K562 (cell line): ENCODE measurements at regions not wholly inside any gene's neighbourhood (a gene's known extent, or its start where the extent isn't known, plus 50 kb on each side); places are given as distances from the start of the nearest gene placed in this dataset.

Experiments
- CSDE1 ChIP-seq, 2 experiments: fragments of 450-650 bp; IDR thresholded peaks; 2 replicates each; pipeline ENCODE4 v1.6.1; 2016; ENCODE audit warnings: mild to moderate bottlenecking in 1 of 2
- CTCF ChIP-seq, 3 experiments: IDR thresholded peaks in 2 of 3; conservative IDR thresholded peaks in 1 of 3; 2 replicates each; pipeline ENCODE4 v1.5.1; 2011 to 2012; ENCODE audit warnings: low read length in 3 of 3, mild to moderate bottlenecking in 3 of 3, control low read depth in 2 of 3, improper control_type of control experiment in 1 of 3, inconsistent platforms in 1 of 3, low read depth in 1 of 3, mixed read lengths in 1 of 3, moderate library complexity in 1 of 3; ENCODE audit not compliant: insufficient read depth in 2 of 3
- KLF16 ChIP-seq: IDR thresholded peaks from 2 replicates; pipeline ENCODE4 v1.6.1; 2016; ENCODE audit warnings: antibody characterized with exemption
- LCOR ChIP-seq: sonication (generic); formaldehyde crosslinking; IDR thresholded peaks from 2 replicates; pipeline ENCODE4 v1.8.0; 2022; ENCODE audit warnings: mild to moderate bottlenecking, missing genetic modification reagents
- MLLT1 ChIP-seq, 2 experiments: fragments of 450-650 bp; IDR thresholded peaks; 2 replicates each; pipeline ENCODE4 v1.6.1; 2016
- MNT ChIP-seq, 2 experiments: fragments of 450-650 bp; conservative IDR thresholded peaks; 2 replicates each; pipeline ENCODE4 v1.6.1; 2017; ENCODE audit warnings: mild to moderate bottlenecking in 2 of 2, moderate library complexity in 2 of 2
- MTA2 ChIP-seq: fragments of 450-650 bp; IDR thresholded peaks from 2 replicates; pipeline ENCODE4 v1.6.1; 2016; ENCODE audit warnings: low read depth
- MYNN ChIP-seq, 2 experiments: sonication (generic); formaldehyde crosslinking in 1 of 2; IDR thresholded peaks; 2 replicates each; pipeline versions ENCODE4 v1.5.0 to v1.6.1; 2016 to 2020; ENCODE audit warnings: antibody characterized with exemption in 1 of 2, missing genetic modification reagents in 1 of 2
- NONO ChIP-seq, 2 experiments: fragments of 200-400 bp in 1 of 2; fragments of 450-650 bp in 1 of 2; formaldehyde crosslinking in 1 of 2; IDR thresholded peaks; 2 replicates each; pipeline ENCODE4 v1.6.1; 2017; ENCODE audit warnings: low read depth in 2 of 2, mild to moderate bottlenecking in 2 of 2, moderate library complexity in 2 of 2, low read length in 1 of 2
- PML ChIP-seq: IDR thresholded peaks from 2 replicates; pipeline ENCODE4 v1.6.1; 2012; ENCODE audit warnings: low read length, inconsistent platforms
- POLR2AphosphoS5 ChIP-seq: IDR thresholded peaks from 2 replicates; pipeline ENCODE4 v1.6.1; 2011; ENCODE audit warnings: mild to moderate bottlenecking, low read depth, low read length, moderate library complexity; ENCODE audit not compliant: control insufficient read depth, insufficient read depth
- POLR2H ChIP-seq: IDR thresholded peaks from 2 replicates; pipeline ENCODE4 v1.6.1; 2016; ENCODE audit warnings: missing genetic modification characterization, low read depth, mild to moderate bottlenecking, control low read depth, missing compliant biosample characterization, moderate library complexity
- RFX7 ChIP-seq: fragments of 250-450 bp; sonication (Bioruptor Pico); IDR thresholded peaks from 2 replicates; pipeline ENCODE4 v1.5.1; 2021; ENCODE audit warnings: mild to moderate bottlenecking
- SMC3 ChIP-seq: conservative IDR thresholded peaks from 2 replicates; pipeline ENCODE4 v1.6.1; 2011; ENCODE audit warnings: low read depth, low read length, improper control_type of control experiment; ENCODE audit not compliant: insufficient read depth
- TCFL5 ChIP-seq: fragments of 250-450 bp; sonication (Bioruptor Pico); conservative IDR thresholded peaks from 2 replicates; pipeline ENCODE4 v1.6.1; 2021; ENCODE audit warnings: mild to moderate bottlenecking, moderate library complexity, matching md5 sums
- TRIM28 ChIP-seq: fragments of 450-650 bp; IDR thresholded peaks from 2 replicates; pipeline ENCODE4 v1.6.1; 2017
- ZBTB8A ChIP-seq: fragments of 450-650 bp; IDR thresholded peaks from 2 replicates; pipeline ENCODE4 v1.6.1; 2018; ENCODE audit warnings: mild to moderate bottlenecking, moderate library complexity; ENCODE audit not compliant: partially characterized antibody
- ZKSCAN8 ChIP-seq: fragments of 200-800 bp; sonication (Bioruptor generic); IDR thresholded peaks from 2 replicates; pipeline ENCODE4 v1.6.1; 2016; ENCODE audit warnings: missing genetic modification characterization, missing compliant biosample characterization
- ZNF12 ChIP-seq: sonication (generic); formaldehyde crosslinking; IDR thresholded peaks from 2 replicates; pipeline ENCODE4 v1.4.0; 2020; ENCODE audit warnings: mild to moderate bottlenecking, missing genetic modification reagents
- ZNF232 ChIP-seq: sonication (generic); formaldehyde crosslinking; IDR thresholded peaks from 2 replicates; pipeline ENCODE4 v1.8.0; 2022; ENCODE audit warnings: mild to moderate bottlenecking, missing genetic modification reagents
- ZNF274 ChIP-seq: IDR thresholded peaks from 2 replicates; pipeline ENCODE4 v1.6.1; 2011; ENCODE audit warnings: low read depth, mild to moderate bottlenecking, low read length, moderate library complexity, borderline replicate concordance
- ZNF395 ChIP-seq: fragments of 200-800 bp; sonication (Bioruptor generic); IDR thresholded peaks from 2 replicates; pipeline ENCODE4 v1.6.1; 2017; ENCODE audit warnings: missing genetic modification characterization, missing compliant biosample characterization
- ZNF668 ChIP-seq: fragments of 250-450 bp; sonication (Bioruptor Pico); IDR thresholded peaks from 2 replicates; pipeline ENCODE4 v1.8.0; 2022; ENCODE audit warnings: mild to moderate bottlenecking, inconsistent platforms

- peak in 1 of 2 experiments; percentile 74; a peak in 3 of 4 replicates for TF ChIP-seq MLLT1 (IDR thresholded peaks at IDR 0.05)
- TF ChIP-seq CTCF (IDR thresholded peaks at IDR 0.05 in 2 of 3, conservative IDR thresholded peaks at IDR 0.05 in 1 of 3; ENCODE audit: insufficient read depth in 2 of 3, low read depth in 1 of 3, low read length in 3 of 3) = no peak
- no peak for TF ChIP-seq RFX7
- peak; percentile 36; the same call in 1 of the 2 replicates for TF ChIP-seq ZKSCAN8 (CRISPR knock-in tag)
- no peak for TF ChIP-seq ZNF668 (CRISPR knock-in tag)
- peak; percentile 91 for TF ChIP-seq MYNN (IDR thresholded peaks at IDR 0.05)
- no peak for TF ChIP-seq MYNN (CRISPR knock-in tag; IDR thresholded peaks at IDR 0.05)
- peak; percentile 81 for TF ChIP-seq ZBTB8A
- TF ChIP-seq TCFL5 (CRISPR knock-in tag) = no peak
- peak; percentile 17; the same call in 1 of the 2 replicates for TF ChIP-seq MTA2
- TF ChIP-seq CSDE1 (IDR thresholded peaks at IDR 0.05) = peak in 1 of 2 experiments; percentile 84; a peak in 2 of 4 replicates
- TF ChIP-seq SMC3 = 0 out of 2 replicates have a peak, but pooled peaks have one; percentile 19
- TF ChIP-seq MNT (conservative IDR thresholded peaks at IDR 0.05) = peak in 1 of 2 experiments; percentile 63; a peak in 2 of 4 replicates
- peak; percentile 46; the same call in 1 of the 2 replicates for TF ChIP-seq PML
- peak; percentile 78 for TF ChIP-seq TRIM28
- no peak for TF ChIP-seq NONO (IDR thresholded peaks at IDR 0.05; ENCODE audit: low read depth in 2 of 2, low read length in 1 of 2)
- TF ChIP-seq LCOR (CRISPR knock-in tag) = peak; percentile 96
- TF ChIP-seq POLR2AphosphoS5 = peak; percentile 76
- TF ChIP-seq KLF16 = no peak; the same call in 1 of the 2 replicates
- TF ChIP-seq ZNF395 (CRISPR knock-in tag) = 0 out of 2 replicates have a peak, but pooled peaks have one; percentile 23
- peak; percentile 31; the same call in 1 of the 2 replicates for TF ChIP-seq ZNF12 (CRISPR knock-in tag)
- TF ChIP-seq ZNF274 = peak; percentile 46; the same call in 1 of the 2 replicates
- no peak for TF ChIP-seq ZNF232 (CRISPR knock-in tag)
- TF ChIP-seq POLR2H (tag) = peak; percentile 100
Observed at GRCh38 chr6:28747631-28748157, 176.1 kb downstream of the TRIM27 start (continued).
